ENCODE measurements at regions not wholly inside any gene's neighbourhood (a gene's known extent, or its start where the extent isn't known, plus 50 kb on each side); places are given as distances from the start of the nearest gene placed in this dataset.
"Not testable (repeated sequence)": the region's sequence is repeated elsewhere in the genome, so short reads cannot be mapped to it uniquely, and the experiment has no call there.

- Histone ChIP-seq H3K9me3 (ENCODE audit: control insufficient read depth, low read length) (no peaks in the 10 kb centered on the region), H3K4me3 (ENCODE audit: insufficient read depth, low read depth, low read length) (no peak overlapping the region), H3K4me1 (ENCODE audit: control insufficient read depth, insufficient read depth, low read length) (no peaks in the 10 kb centered on the region), H3K27me3 (ENCODE audit: control insufficient read depth, insufficient read depth, low read length, poor library complexity, severe bottlenecking) (no peaks in the 10 kb centered on the region), H3K27ac (ENCODE audit: insufficient read depth, low read depth, low read length, poor library complexity, severe bottlenecking) (no peak overlapping the region), H3K36me3 (ENCODE audit: control insufficient read depth, insufficient read depth, low read length) (no peaks in the 10 kb centered on the region)
- 91 to 100% methylated on average over 1 to 2 of the region's 3 CpGs for WGBS, 2 experiments
Measured at GRCh38 chr2:35204323-35204722, 1151.3 kb upstream of the CRIM1 start.

GRCh38 chr2:35199298-35199697 lies 1156.3 kb upstream of the CRIM1 start:
- Histone ChIP-seq H3K27me3 (ENCODE audit: control insufficient read depth, insufficient read depth, low read length, poor library complexity, severe bottlenecking) (no peaks in the 10 kb centered on the region), H3K27ac (ENCODE audit: insufficient read depth, low read depth, low read length, poor library complexity, severe bottlenecking) (no peak overlapping the region), H3K9me3 (ENCODE audit: control insufficient read depth, low read length) (no peaks in the 10 kb centered on the region), H3K4me3 (ENCODE audit: insufficient read depth, low read depth, low read length) (no peak overlapping the region), H3K4me1 (ENCODE audit: control insufficient read depth, insufficient read depth, low read length) (no peaks in the 10 kb centered on the region), H3K36me3 (ENCODE audit: control insufficient read depth, insufficient read depth, low read length) (no peaks in the 10 kb centered on the region)
- WGBS, 2 experiments: 96% methylated on average over 4 of the region's 4 CpGs

- Histone ChIP-seq H3K36me3 (ENCODE audit: control insufficient read depth, insufficient read depth, low read length) (no peaks in the 10 kb centered on the region), H3K4me1 (ENCODE audit: control insufficient read depth, insufficient read depth, low read length) (no peaks in the 10 kb centered on the region), H3K27ac (ENCODE audit: insufficient read depth, low read depth, low read length, poor library complexity, severe bottlenecking) (no peak overlapping the region), H3K4me3 (ENCODE audit: insufficient read depth, low read depth, low read length) (no peak overlapping the region), H3K9me3 (ENCODE audit: control insufficient read depth, low read length) (no peaks in the 10 kb centered on the region), H3K27me3 (ENCODE audit: control insufficient read depth, insufficient read depth, low read length, poor library complexity, severe bottlenecking) (no peaks in the 10 kb centered on the region)
- WGBS, 2 experiments: 69% methylated on average over 4 of the region's 4 CpGs; no CpG with 5 or more reads in 1 of the 2 experiments
Measured at GRCh38 chr2:35185861-35186412, 1169.6 kb upstream of the CRIM1 start.

- Histone ChIP-seq H3K27ac (ENCODE audit: insufficient read depth, low read depth, low read length, poor library complexity, severe bottlenecking) (no peak overlapping the region), H3K4me1 (ENCODE audit: control insufficient read depth, insufficient read depth, low read length) (no peaks in the 10 kb centered on the region), H3K4me3 (ENCODE audit: insufficient read depth, low read depth, low read length) (no peak overlapping the region), H3K27me3 (ENCODE audit: control insufficient read depth, insufficient read depth, low read length, poor library complexity, severe bottlenecking) (no peaks in the 10 kb centered on the region), H3K36me3 (ENCODE audit: control insufficient read depth, insufficient read depth, low read length) (no peaks in the 10 kb centered on the region), H3K9me3 (ENCODE audit: control insufficient read depth, low read length) (no peaks in the 10 kb centered on the region)
- WGBS, 2 experiments: 93 to 100% methylated on average over 1 of the region's 1 CpG
Measured at GRCh38 chr2:35184471-35184870, 1171.1 kb upstream of the CRIM1 start.

DNA sequence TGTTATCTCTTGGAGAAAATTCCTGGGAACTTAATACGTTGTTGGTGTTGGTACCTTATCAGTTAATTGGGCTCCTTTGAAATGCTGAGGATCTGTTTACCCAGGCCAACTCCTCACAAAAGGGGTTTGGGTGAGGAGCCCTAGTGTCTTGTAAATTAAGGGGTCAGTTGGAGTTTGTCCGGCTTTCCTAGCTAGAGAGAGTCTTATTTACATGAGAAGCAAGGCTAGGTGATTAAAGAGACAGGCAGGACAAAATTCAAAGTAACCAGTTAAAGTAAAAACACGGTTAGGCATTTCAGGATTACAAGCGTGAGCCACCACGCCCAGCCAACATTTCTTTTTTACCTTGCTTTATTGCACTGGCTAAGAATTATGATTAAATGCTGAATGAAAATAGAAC lies 1178.9 kb upstream of the CRIM1 start:
- H3K9me3 ChIP-seq (ENCODE audit: control insufficient read depth, low read length); H3K4me1 ChIP-seq (ENCODE audit: control insufficient read depth, insufficient read depth, low read length); H3K36me3 ChIP-seq (ENCODE audit: control insufficient read depth, insufficient read depth, low read length); H3K27ac ChIP-seq (ENCODE audit: insufficient read depth, low read depth, low read length, poor library complexity, severe bottlenecking); H3K4me3 ChIP-seq (ENCODE audit: insufficient read depth, low read depth, low read length); H3K27me3 ChIP-seq (ENCODE audit: control insufficient read depth, insufficient read depth, low read length, poor library complexity, severe bottlenecking): not testable (repeated sequence)
- 1 to 5% methylated on average over 5 of the region's 5 CpGs for WGBS, 2 experiments

DNA sequence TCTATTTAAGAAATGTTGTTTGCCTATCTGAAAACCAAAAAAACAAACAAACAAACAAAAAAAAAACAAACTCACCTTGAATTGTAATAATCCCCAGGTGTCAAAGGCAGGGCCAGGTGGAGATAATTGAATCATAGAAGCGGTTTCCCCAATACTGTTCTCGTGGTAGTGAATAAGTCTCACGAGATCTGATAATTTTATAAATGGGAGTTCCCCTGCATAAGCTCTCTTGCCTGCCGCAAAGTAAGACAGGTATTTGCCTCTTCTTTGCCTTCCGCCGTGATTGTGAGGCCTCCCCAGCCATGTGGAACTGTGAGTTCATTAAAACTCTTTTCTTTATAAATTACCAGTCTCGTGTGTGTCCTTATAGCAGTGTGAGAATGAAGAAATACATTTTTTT lies 1180.7 kb upstream of the CRIM1 start:
- H3K36me3 ChIP-seq (ENCODE audit: control insufficient read depth, insufficient read depth, low read length): no peaks in the 10 kb centered on the region
- no peak overlapping the region for H3K4me3 ChIP-seq (ENCODE audit: insufficient read depth, low read depth, low read length)
- no peak overlapping the region for H3K27ac ChIP-seq (ENCODE audit: insufficient read depth, low read depth, low read length, poor library complexity, severe bottlenecking)
- peaks cover 3% of the 10 kb centered on the region for H3K4me1 ChIP-seq (ENCODE audit: control insufficient read depth, insufficient read depth, low read length)
- H3K9me3 ChIP-seq (ENCODE audit: control insufficient read depth, low read length): no peaks in the 10 kb centered on the region
- WGBS, 2 experiments: 90 to 91% methylated on average over 6 of the region's 7 CpGs
- H3K27me3 ChIP-seq (ENCODE audit: control insufficient read depth, insufficient read depth, low read length, poor library complexity, severe bottlenecking): no peaks in the 10 kb centered on the region

DNA sequence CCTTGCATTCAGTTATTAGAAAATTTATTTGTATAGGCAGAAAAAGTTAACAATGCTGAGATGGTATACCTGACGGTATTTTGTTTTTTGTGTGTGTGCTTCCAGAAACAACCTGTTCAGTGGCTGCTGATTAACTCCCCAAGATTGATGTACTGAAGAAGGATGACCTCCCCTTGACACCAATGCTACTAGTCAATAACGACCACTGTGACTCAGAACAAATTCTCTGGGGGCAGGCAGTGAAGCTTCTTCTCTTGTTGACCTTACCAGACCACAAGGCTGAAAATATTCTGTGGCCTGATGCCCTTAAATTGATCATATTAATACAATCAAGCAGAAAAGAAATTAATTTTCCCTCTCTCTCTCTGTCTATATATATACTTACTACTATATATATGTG lies 1182.9 kb upstream of the CRIM1 start:
- Histone ChIP-seq H3K4me1 (ENCODE audit: control insufficient read depth, insufficient read depth, low read length) (no peaks in the 10 kb centered on the region), H3K27ac (ENCODE audit: insufficient read depth, low read depth, low read length, poor library complexity, severe bottlenecking) (no peak overlapping the region), H3K4me3 (ENCODE audit: insufficient read depth, low read depth, low read length) (no peak overlapping the region), H3K27me3 (ENCODE audit: control insufficient read depth, insufficient read depth, low read length, poor library complexity, severe bottlenecking) (no peaks in the 10 kb centered on the region), H3K36me3 (ENCODE audit: control insufficient read depth, insufficient read depth, low read length) (no peaks in the 10 kb centered on the region), H3K9me3 (ENCODE audit: control insufficient read depth, low read length) (no peaks in the 10 kb centered on the region)
- WGBS, 2 experiments: 82 to 85% methylated on average over 2 of the region's 2 CpGs

DNA sequence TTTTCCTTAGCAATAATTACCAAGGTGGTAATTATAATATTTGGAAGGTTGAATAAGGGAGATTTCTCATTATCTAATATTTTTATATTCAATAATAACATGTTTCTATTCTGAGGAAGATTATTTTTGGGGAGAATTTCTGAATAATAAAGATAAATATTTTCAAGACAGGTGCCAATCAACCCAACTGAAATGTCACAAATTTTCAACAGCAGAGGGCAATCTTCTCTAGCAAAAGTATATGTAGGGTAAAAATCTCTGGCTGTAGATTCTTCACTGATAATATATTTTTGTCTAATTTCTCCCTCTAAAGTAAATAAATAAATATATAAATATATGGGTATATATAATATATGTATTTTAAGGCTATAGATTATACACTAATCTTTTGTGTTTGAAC lies 1187.2 kb upstream of the CRIM1 start:
- no peaks in the 10 kb centered on the region for H3K36me3 ChIP-seq (ENCODE audit: control insufficient read depth, insufficient read depth, low read length)
- H3K4me3 ChIP-seq (ENCODE audit: insufficient read depth, low read depth, low read length): no peak overlapping the region
- no peaks in the 10 kb centered on the region for H3K9me3 ChIP-seq (ENCODE audit: control insufficient read depth, low read length)
- H3K27me3 ChIP-seq (ENCODE audit: control insufficient read depth, insufficient read depth, low read length, poor library complexity, severe bottlenecking): no peaks in the 10 kb centered on the region
- no peak overlapping the region for H3K27ac ChIP-seq (ENCODE audit: insufficient read depth, low read depth, low read length, poor library complexity, severe bottlenecking)
- H3K4me1 ChIP-seq (ENCODE audit: control insufficient read depth, insufficient read depth, low read length): no peaks in the 10 kb centered on the region

GRCh38 chr2:35163948-35164347 lies 1191.6 kb upstream of the CRIM1 start:
- Histone ChIP-seq H3K4me1 (ENCODE audit: control insufficient read depth, insufficient read depth, low read length) (no peaks in the 10 kb centered on the region), H3K4me3 (ENCODE audit: insufficient read depth, low read depth, low read length) (no peak overlapping the region), H3K27me3 (ENCODE audit: control insufficient read depth, insufficient read depth, low read length, poor library complexity, severe bottlenecking) (no peaks in the 10 kb centered on the region), H3K27ac (ENCODE audit: insufficient read depth, low read depth, low read length, poor library complexity, severe bottlenecking) (no peak overlapping the region), H3K36me3 (ENCODE audit: control insufficient read depth, insufficient read depth, low read length) (no peaks in the 10 kb centered on the region), H3K9me3 (ENCODE audit: control insufficient read depth, low read length) (no peaks in the 10 kb centered on the region)
- WGBS, 2 experiments: 93% methylated on average over 1 of the region's 2 CpGs; no CpG with 5 or more reads in 1 of the 2 experiments

DNA sequence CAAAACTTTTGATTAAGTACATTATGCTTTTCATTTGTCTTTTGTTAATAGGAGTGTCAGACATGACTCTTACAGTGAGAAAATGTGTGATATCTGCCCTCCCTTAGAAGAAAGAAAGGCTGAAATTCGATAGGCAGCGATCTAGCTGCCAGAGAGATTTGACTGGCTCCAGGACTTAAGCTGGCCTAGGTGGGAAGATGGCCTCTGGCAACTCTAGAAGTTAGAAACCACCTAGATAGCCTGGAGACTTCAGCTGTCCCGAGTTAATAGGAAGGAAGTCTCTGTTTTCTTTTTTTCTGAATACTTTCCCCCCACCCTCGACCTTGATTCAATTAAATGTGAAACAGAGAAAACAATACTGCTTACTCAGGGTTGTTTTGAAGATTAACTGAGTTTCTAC lies 1194.7 kb upstream of the CRIM1 start:
- Histone ChIP-seq H3K27me3 (ENCODE audit: control insufficient read depth, insufficient read depth, low read length, poor library complexity, severe bottlenecking) (no peaks in the 10 kb centered on the region), H3K27ac (ENCODE audit: insufficient read depth, low read depth, low read length, poor library complexity, severe bottlenecking) (no peak overlapping the region), H3K4me1 (ENCODE audit: control insufficient read depth, insufficient read depth, low read length) (no peaks in the 10 kb centered on the region), H3K9me3 (ENCODE audit: control insufficient read depth, low read length) (no peaks in the 10 kb centered on the region), H3K4me3 (ENCODE audit: insufficient read depth, low read depth, low read length) (no peak overlapping the region), H3K36me3 (ENCODE audit: control insufficient read depth, insufficient read depth, low read length) (no peaks in the 10 kb centered on the region)
- 91 to 94% methylated on average over 3 to 4 of the region's 4 CpGs for WGBS, 2 experiments

DNA sequence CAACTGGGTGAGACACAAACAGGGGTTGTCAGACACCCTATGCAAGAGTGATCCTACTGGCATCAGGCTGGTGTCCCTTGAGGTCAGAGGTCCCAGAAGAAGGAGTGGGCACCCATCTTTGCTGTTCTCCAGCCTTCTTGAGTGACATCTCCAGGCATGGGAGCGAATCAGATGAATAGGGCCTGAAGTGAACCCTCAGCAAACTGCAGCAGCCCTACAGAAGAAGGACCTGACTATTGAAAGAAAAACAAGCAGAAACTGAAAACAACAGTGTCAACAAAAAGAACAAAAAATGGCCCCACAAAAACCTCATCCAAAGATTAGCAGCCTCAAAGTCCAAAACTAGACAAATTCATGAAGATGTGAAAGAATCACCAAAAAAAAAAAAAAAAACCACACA lies 1229.7 kb upstream of the CRIM1 start:
- no peak overlapping the region for H3K4me3 ChIP-seq (ENCODE audit: insufficient read depth, low read depth, low read length)
- 96 to 100% methylated on average over 1 of the region's 1 CpG for WGBS, 2 experiments
- no peaks in the 10 kb centered on the region for H3K4me1 ChIP-seq (ENCODE audit: control insufficient read depth, insufficient read depth, low read length)
- no peak overlapping the region for H3K27ac ChIP-seq (ENCODE audit: insufficient read depth, low read depth, low read length, poor library complexity, severe bottlenecking)
- H3K9me3 ChIP-seq (ENCODE audit: control insufficient read depth, low read length): no peaks in the 10 kb centered on the region
- no peaks in the 10 kb centered on the region for H3K36me3 ChIP-seq (ENCODE audit: control insufficient read depth, insufficient read depth, low read length)
- no peaks in the 10 kb centered on the region for H3K27me3 ChIP-seq (ENCODE audit: control insufficient read depth, insufficient read depth, low read length, poor library complexity, severe bottlenecking)

Data from ectodermal cell (in vitro differentiated cells).